CD4-positive, alpha-beta T cell (primary cell): ENCODE measurements at regions not wholly inside any gene's neighbourhood (a gene's known extent, or its start where the extent isn't known, plus 50 kb on each side); places are given as distances from the start of the nearest gene placed in this dataset.

Experiments
- ATAC-seq: fragments of 200-7000 bp; cut with Tn5 transposase; one replicate; pipeline ENCODE4 v1.10.0; 2022; ENCODE audit warnings: mild to moderate bottlenecking; ENCODE audit not compliant: poor library complexity
- CTCF ChIA-PET: fragments of 350-600 bp; sonication (Branson Sonifier 250); formaldehyde crosslinking; loops from one replicate; lab custom pipeline; 2021; ENCODE audit warnings: antibody characterized with exemption, inconsistent platforms; lab: Charles Lee
- POLR2A ChIA-PET: fragments of 350-600 bp; sonication (Branson Sonifier 250); formaldehyde crosslinking; loops from one replicate; lab custom pipeline; 2021; ENCODE audit warnings: antibody characterized with exemption, inconsistent platforms; lab: Charles Lee
- DNase-seq, 14 experiments: peaks; one replicate each; pipeline ENCODE4 v3.0.0-alpha.2; 2013 to 2020; ENCODE audit warnings: mixed read lengths in 2 of 14
- H3K27ac ChIP-seq, 2 donors: one replicate each; pipeline versions ENCODE4 v1.5.1 to v1.7.0; 2013; ENCODE audit warnings: low read length in 2 of 2, low read depth in 1 of 2, mild to moderate bottlenecking in 1 of 2
- H3K27me3 ChIP-seq, 2 experiments: 1 replicate in 1 of 2; 2 replicates in 1 of 2; pipeline versions ENCODE4 v1.6.1 to v1.7.0; 2013; ENCODE audit warnings: low read length in 2 of 2, control low read depth in 1 of 2, mild to moderate bottlenecking in 1 of 2, moderate library complexity in 1 of 2; ENCODE audit not compliant: insufficient read depth in 2 of 2, control insufficient read depth in 1 of 2
- H3K36me3 ChIP-seq: one replicate; pipeline ENCODE4 v1.6.1; 2013; ENCODE audit warnings: low read length, control low read depth; ENCODE audit not compliant: insufficient read depth
- H3K4me1 ChIP-seq: one replicate; pipeline ENCODE4 v1.6.1; 2013; ENCODE audit warnings: low read length, control low read depth; ENCODE audit not compliant: insufficient read depth
- H3K4me3 ChIP-seq: one replicate; pipeline ENCODE4 v1.5.1; 2013; ENCODE audit warnings: mild to moderate bottlenecking, low read length, moderate library complexity
- H3K9me3 ChIP-seq, 2 experiments: 1 replicate in 1 of 2; 2 replicates in 1 of 2; pipeline versions ENCODE4 v1.6.1 to v1.7.0; 2013; ENCODE audit warnings: low read length in 2 of 2, mild to moderate bottlenecking in 2 of 2, control low read depth in 1 of 2, moderate library complexity in 1 of 2; ENCODE audit not compliant: control insufficient read depth in 1 of 2, insufficient read depth in 1 of 2
- H3K27ac Mint-ChIP-seq: one replicate; pipeline ENCODE4 v1.8.0; 2020; ENCODE audit warnings: mixed read lengths
- H3K27me3 Mint-ChIP-seq: one replicate; pipeline ENCODE4 v1.8.0; 2021; ENCODE audit warnings: mixed read lengths
- H3K36me3 Mint-ChIP-seq: one replicate; pipeline ENCODE4 v1.8.0; 2021; ENCODE audit warnings: low read depth, mixed read lengths
- H3K4me1 Mint-ChIP-seq: one replicate; pipeline ENCODE4 v1.8.0; 2021; ENCODE audit warnings: low read depth, mixed read lengths
- H3K4me3 Mint-ChIP-seq: one replicate; pipeline ENCODE4 v1.8.0; 2020; ENCODE audit warnings: mild to moderate bottlenecking, mixed read lengths
- H3K9me3 Mint-ChIP-seq: one replicate; pipeline ENCODE4 v1.8.0; 2020; ENCODE audit warnings: mixed read lengths
- intact Hi-C, 2 experiments: fragments of 100-400 bp; cut with DNase I in 1 of 2; cut with micrococcal nuclease in 1 of 2; formaldehyde crosslinking; loops; one replicate each; pipeline versions ENCODE4 v1.15.1 to v1.9.0; 2023 to 2025; cut with DNase I, micrococcal nuclease
- TF ChIP-seq, protein P1 (sequence below): fragments of 200-600 bp; IDR thresholded peaks from one replicate; pipeline ENCODE4 v1.8.0; 2022; ENCODE audit warnings: antibody characterized with exemption, mild to moderate bottlenecking

DNA sequence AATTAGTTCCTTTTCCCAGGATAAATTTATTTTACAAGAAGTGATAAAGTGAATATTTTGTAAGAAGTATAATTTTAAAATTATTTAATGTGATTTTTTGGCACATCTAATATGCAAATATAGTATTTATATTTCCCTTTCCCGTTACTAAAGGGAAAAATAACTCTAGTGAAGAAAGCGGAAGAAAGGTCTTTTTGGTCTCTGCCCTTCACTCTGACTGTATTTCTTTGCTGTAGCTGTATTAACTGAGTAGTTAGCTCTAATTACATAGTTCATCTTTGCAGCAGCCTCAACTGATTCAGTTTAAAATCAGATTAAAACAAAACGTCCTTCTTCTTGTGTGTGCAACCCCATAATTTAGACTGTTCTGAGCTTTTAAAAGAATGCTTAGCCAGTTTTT, 57.4 kb upstream of the RNF144B start:
- CTCF ChIA-PET, result no interaction called here
- H3K4me1 ChIP-seq, result no peaks in the 10 kb centered on the region

DNA sequence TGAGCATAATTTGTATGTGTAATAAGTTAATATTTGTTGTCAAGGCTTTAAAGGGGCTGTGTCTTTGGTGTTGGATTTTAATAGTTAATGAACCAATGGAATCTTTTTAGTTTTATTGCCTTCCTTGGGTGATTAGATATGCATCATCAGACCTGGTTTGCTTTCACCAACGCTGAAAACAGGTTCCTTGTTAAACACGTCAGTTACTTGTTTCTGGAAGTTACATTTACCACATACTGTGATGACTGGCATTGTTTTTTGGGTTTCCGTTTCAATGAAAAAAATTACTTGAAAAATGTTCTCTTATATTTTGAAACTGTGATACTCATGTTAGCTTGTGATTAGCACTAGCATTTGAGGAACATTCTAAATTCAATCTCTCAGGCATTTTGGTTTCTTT, 58.6 kb upstream of the RNF144B start:
- ChIA-PET CTCF (interaction anchor here (0.7 kb wide), 1 partner anchor 18 kb away, joined by 3 read pairs; no protein-coding TSS in a partner anchor), POLR2A (no interaction called here)
- no peaks in the 10 kb centered on the region for H3K4me1 Mint-ChIP-seq
- no peaks in the 10 kb centered on the region for H3K4me1 ChIP-seq
- H3K4me3 Mint-ChIP-seq, result no peak overlapping the region
- intact Hi-C loops, result loop anchor here in 1 of 2 experiments (10.0 kb wide), 1 partner anchor 1174 kb away; no protein-coding TSS in a partner anchor
- DNase-seq (peak in 3 of 14 experiments; percentile 16 to 50 (median 41)), ATAC-seq (no peak)
- no peaks in the 10 kb centered on the region for H3K9me3 Mint-ChIP-seq
- H3K27me3 Mint-ChIP-seq, result peaks cover 15% of the 10 kb centered on the region
- H3K36me3 Mint-ChIP-seq, result no peaks in the 10 kb centered on the region
- H3K27ac Mint-ChIP-seq, result no peak overlapping the region
- no peaks in the 10 kb centered on the region for H3K9me3 ChIP-seq
- H3K4me3 ChIP-seq, result no peak overlapping the region
- no peak overlapping the region for H3K27ac ChIP-seq
- no peaks in the 10 kb centered on the region for H3K36me3 ChIP-seq
- H3K27me3 ChIP-seq, result no peaks in the 10 kb centered on the region
- TF ChIP-seq, protein P1, sequence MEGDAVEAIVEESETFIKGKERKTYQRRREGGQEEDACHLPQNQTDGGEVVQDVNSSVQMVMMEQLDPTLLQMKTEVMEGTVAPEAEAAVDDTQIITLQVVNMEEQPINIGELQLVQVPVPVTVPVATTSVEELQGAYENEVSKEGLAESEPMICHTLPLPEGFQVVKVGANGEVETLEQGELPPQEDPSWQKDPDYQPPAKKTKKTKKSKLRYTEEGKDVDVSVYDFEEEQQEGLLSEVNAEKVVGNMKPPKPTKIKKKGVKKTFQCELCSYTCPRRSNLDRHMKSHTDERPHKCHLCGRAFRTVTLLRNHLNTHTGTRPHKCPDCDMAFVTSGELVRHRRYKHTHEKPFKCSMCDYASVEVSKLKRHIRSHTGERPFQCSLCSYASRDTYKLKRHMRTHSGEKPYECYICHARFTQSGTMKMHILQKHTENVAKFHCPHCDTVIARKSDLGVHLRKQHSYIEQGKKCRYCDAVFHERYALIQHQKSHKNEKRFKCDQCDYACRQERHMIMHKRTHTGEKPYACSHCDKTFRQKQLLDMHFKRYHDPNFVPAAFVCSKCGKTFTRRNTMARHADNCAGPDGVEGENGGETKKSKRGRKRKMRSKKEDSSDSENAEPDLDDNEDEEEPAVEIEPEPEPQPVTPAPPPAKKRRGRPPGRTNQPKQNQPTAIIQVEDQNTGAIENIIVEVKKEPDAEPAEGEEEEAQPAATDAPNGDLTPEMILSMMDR, result no peak

More for the DNA sequence above, 57.4 kb upstream of the RNF144B start:
- Mint-ChIP-seq H3K36me3 (no peaks in the 10 kb centered on the region), H3K27me3 (peaks cover 9% of the 10 kb centered on the region), H3K4me1 (no peaks in the 10 kb centered on the region), H3K4me3 (no peak overlapping the region), H3K27ac (no peak overlapping the region), H3K9me3 (no peaks in the 10 kb centered on the region)
- ATAC-seq (no peak), DNase-seq (no peak)
- H3K27ac ChIP-seq, result no peak overlapping the region
- POLR2A ChIA-PET, result no interaction called here
- H3K27me3 ChIP-seq, result peaks cover 0 to 3% of the 10 kb centered on the region in 2 experiments
- H3K4me3 ChIP-seq, result no peak overlapping the region
- H3K9me3 ChIP-seq, result no peaks in the 10 kb centered on the region
- intact Hi-C loops, result loop anchor here in 1 of 2 experiments (10.0 kb wide), 1 partner anchor 1175 kb away; no protein-coding TSS in a partner anchor
- TF ChIP-seq, protein P1, result no peak
- no peaks in the 10 kb centered on the region for H3K36me3 ChIP-seq

DNA sequence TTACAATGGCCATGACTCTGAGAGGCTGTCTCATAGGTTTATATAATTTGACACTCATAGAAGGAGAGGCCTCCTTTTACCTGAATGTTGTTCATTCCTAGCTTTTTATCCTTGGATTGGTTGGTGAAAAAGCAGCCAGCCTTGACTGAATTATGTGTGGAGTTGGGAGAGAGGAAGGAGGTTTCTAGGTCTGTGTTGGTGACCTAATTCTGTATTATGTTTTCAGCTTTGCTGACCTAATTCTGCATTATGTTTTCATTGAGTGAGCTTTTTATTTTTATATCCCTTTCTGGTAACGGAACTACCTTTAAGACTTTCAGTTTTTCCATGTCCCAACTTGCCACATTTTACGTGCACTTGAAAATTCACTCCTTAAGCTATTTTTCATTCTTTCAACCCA, 59.1 kb upstream of the RNF144B start:
- Mint-ChIP-seq H3K27ac (no peak overlapping the region), H3K36me3 (no peaks in the 10 kb centered on the region), H3K9me3 (no peaks in the 10 kb centered on the region), H3K27me3 (peaks cover 15% of the 10 kb centered on the region), H3K4me3 (no peak overlapping the region), H3K4me1 (no peaks in the 10 kb centered on the region)
- DNase-seq (no peak), ATAC-seq (no peak)
- Histone ChIP-seq H3K27ac (no peak overlapping the region), H3K27me3 (no peaks in the 10 kb centered on the region), H3K4me1 (no peaks in the 10 kb centered on the region), H3K4me3 (no peak overlapping the region), H3K9me3 (no peaks in the 10 kb centered on the region), H3K36me3 (no peaks in the 10 kb centered on the region)
- ChIA-PET POLR2A (no interaction called here), CTCF (interaction anchor here (0.7 kb wide), 1 partner anchor 18 kb away, joined by 3 read pairs; no protein-coding TSS in a partner anchor)
- TF ChIP-seq, protein P1, result no peak
- intact Hi-C loops, result loop anchor here in 1 of 2 experiments (10.0 kb wide), 1 partner anchor 1173 kb away; no protein-coding TSS in a partner anchor
